PC-3 (cell line): ENCODE measurements at regions not wholly inside any gene's neighbourhood (a gene's known extent, or its start where the extent isn't known, plus 50 kb on each side); places are given as distances from the start of the nearest gene placed in this dataset.

Experiments used
- ATAC-seq: fragments of 200-7000 bp; cut with Tn5 transposase; 2 replicates; pipeline ENCODE4 v1.9.1; 2020; ENCODE audit warnings: mild to moderate bottlenecking, moderate library complexity
- BruUV-seq: library from RNA; stranded (reverse); fragments of 400-500 nt; replicated peaks from 2 replicates; lab custom pipeline; 2021; lab: Mats Ljungman, UMichigan
- CTCF ChIA-PET: fragments of 300-600 bp; sonication (Branson Sonifier 250); formaldehyde crosslinking; loops from one replicate; lab custom pipeline; 2022; ENCODE audit warnings: antibody characterized with exemption; lab: Charles Lee
- POLR2A ChIA-PET: fragments of 300-600 bp; sonication (Branson Sonifier 250); formaldehyde crosslinking; loops from one replicate; lab custom pipeline; 2022; ENCODE audit warnings: antibody characterized with exemption; ENCODE audit not compliant: unreplicated experiment; lab: Charles Lee
- DNase-seq: peaks from one replicate; pipeline ENCODE4 v3.0.0-alpha.2; 2015
- H2AFZ ChIP-seq: fragments of 300-600 bp; sonication (generic); 2 replicates; pipeline ENCODE4 v1.6.0; 2016; ENCODE audit warnings: antibody characterized with exemption, low read length
- H3F3A ChIP-seq: fragments of 300-600 bp; sonication (generic); one replicate; pipeline ENCODE4 v1.6.0; 2017; ENCODE audit warnings: antibody characterized with exemption, low read length, control low read depth, mild to moderate bottlenecking; ENCODE audit not compliant: unreplicated experiment
- H3K27ac ChIP-seq: fragments of 300-600 bp; sonication (generic); 2 replicates; pipeline ENCODE4 v1.5.1; 2016; ENCODE audit warnings: mild to moderate bottlenecking, low read length
- H3K27me3 ChIP-seq: fragments of 300-600 bp; sonication (generic); 2 replicates; pipeline ENCODE4 v1.6.1; 2016; ENCODE audit warnings: low read length, mixed read lengths
- H3K36me3 ChIP-seq: fragments of 300-600 bp; sonication (generic); 2 replicates; pipeline ENCODE4 v1.6.1; 2016; ENCODE audit warnings: low read depth, mixed run types, low read length, mixed read lengths
- H3K4me1 ChIP-seq: fragments of 300-600 bp; sonication (generic); 2 replicates; pipeline ENCODE4 v1.5.1; 2016; ENCODE audit warnings: low read length; ENCODE audit not compliant: insufficient read depth
- H3K4me2 ChIP-seq: fragments of 300-600 bp; sonication (generic); 2 replicates; pipeline ENCODE4 v1.6.0; 2016; ENCODE audit warnings: low read length
- H3K4me3 ChIP-seq: fragments of 300-600 bp; sonication (generic); 2 replicates; pipeline ENCODE4 v1.5.1; 2016; ENCODE audit warnings: mild to moderate bottlenecking, low read length, mixed read lengths
- H3K79me2 ChIP-seq: fragments of 300-600 bp; sonication (generic); 2 replicates; pipeline ENCODE4 v1.6.1; 2017; ENCODE audit warnings: low read length, mixed read lengths
- H3K9ac ChIP-seq: fragments of 300-600 bp; sonication (generic); 2 replicates; pipeline ENCODE4 v1.6.0; 2016; ENCODE audit warnings: mild to moderate bottlenecking, low read length
- H3K9me2 ChIP-seq: fragments of 300-600 bp; sonication (generic); replicated peaks from 2 replicates; pipeline ENCODE4 v1.6.1; 2016; ENCODE audit warnings: mixed run types, low read length, mixed read lengths
- H3K9me3 ChIP-seq: fragments of 300-600 bp; sonication (generic); 2 replicates; pipeline ENCODE4 v1.6.1; 2016; ENCODE audit warnings: low read length, mixed read lengths
- H4K20me1 ChIP-seq: fragments of 300-600 bp; sonication (generic); 2 replicates; pipeline ENCODE4 v1.6.1; 2016; ENCODE audit warnings: low read length, mixed read lengths
- EZH2 ChIP-seq: fragments of 300-600 bp; sonication (generic); IDR thresholded peaks from one replicate; pipeline ENCODE4 v1.6.1; 2017; ENCODE audit warnings: antibody characterized with exemption, mild to moderate bottlenecking, low read length; ENCODE audit not compliant: unreplicated experiment
- EZH2phosphoT487 ChIP-seq: fragments of 300-600 bp; sonication (generic); IDR thresholded peaks from 2 replicates; pipeline ENCODE4 v1.6.1; 2018; ENCODE audit warnings: mild to moderate bottlenecking, antibody characterized with exemption, low read length, borderline replicate concordance
- intact Hi-C: fragments of 100-400 bp; cut with micrococcal nuclease; formaldehyde crosslinking; loops from 2 replicates; pipeline ENCODE4 v1.9.0; 2023
- TF ChIP-seq, protein P1 (sequence below): fragments of 300-600 bp; sonication (generic); conservative IDR thresholded peaks from 2 replicates; pipeline ENCODE4 v1.5.1; 2017; ENCODE audit warnings: antibody characterized with exemption, low read depth, mild to moderate bottlenecking, low read length

DNA sequence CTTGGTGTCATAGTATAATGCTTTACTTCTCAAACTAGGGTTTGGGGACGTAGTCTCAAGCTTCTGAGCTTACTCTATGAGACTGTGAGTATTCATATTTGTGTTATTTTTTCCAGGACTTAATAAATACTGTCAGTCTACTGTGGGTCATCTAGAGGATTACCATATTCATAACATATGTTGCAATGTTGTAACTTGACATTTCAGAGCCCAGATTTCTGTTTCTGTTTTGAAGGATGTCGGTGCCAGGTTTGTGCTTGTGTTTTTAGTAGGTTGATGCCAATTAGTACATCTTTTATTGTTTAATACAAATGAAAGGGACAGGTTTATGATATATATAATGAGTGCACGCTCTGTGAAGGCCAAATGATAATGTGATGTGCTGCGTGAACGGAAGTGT, 69.6 kb downstream of the SPANXN4 start:
- H3K36me3 ChIP-seq: no peaks in the 10 kb centered on the region
- POLR2A ChIA-PET: no interaction called here
- H3K4me2 ChIP-seq: no peak overlapping the region
- H3K4me1 ChIP-seq: no peaks in the 10 kb centered on the region
- intact Hi-C loops: no loop called here
- no TSS peak for BruUV-seq
- no peaks in the 10 kb centered on the region for H3K9me3 ChIP-seq
- no peak overlapping the region for H2AFZ ChIP-seq
- H3K4me3 ChIP-seq: no peak overlapping the region
- H3F3A ChIP-seq: no peaks in the 10 kb centered on the region
- DNase-seq: no peak
- H3K9ac ChIP-seq: no peak overlapping the region
- H4K20me1 ChIP-seq: no peaks in the 10 kb centered on the region
- H3K27ac ChIP-seq: no peak overlapping the region
- TF ChIP-seq, protein P1, sequence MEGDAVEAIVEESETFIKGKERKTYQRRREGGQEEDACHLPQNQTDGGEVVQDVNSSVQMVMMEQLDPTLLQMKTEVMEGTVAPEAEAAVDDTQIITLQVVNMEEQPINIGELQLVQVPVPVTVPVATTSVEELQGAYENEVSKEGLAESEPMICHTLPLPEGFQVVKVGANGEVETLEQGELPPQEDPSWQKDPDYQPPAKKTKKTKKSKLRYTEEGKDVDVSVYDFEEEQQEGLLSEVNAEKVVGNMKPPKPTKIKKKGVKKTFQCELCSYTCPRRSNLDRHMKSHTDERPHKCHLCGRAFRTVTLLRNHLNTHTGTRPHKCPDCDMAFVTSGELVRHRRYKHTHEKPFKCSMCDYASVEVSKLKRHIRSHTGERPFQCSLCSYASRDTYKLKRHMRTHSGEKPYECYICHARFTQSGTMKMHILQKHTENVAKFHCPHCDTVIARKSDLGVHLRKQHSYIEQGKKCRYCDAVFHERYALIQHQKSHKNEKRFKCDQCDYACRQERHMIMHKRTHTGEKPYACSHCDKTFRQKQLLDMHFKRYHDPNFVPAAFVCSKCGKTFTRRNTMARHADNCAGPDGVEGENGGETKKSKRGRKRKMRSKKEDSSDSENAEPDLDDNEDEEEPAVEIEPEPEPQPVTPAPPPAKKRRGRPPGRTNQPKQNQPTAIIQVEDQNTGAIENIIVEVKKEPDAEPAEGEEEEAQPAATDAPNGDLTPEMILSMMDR: no peak
- TF ChIP-seq EZH2phosphoT487: no peak
- no peak for TF ChIP-seq EZH2
- no peaks in the 10 kb centered on the region for H3K9me2 ChIP-seq
- CTCF ChIA-PET: no interaction called here
- H3K79me2 ChIP-seq: no peaks in the 10 kb centered on the region
- H3K27me3 ChIP-seq: no peaks in the 10 kb centered on the region
- ATAC-seq: no peak

DNA sequence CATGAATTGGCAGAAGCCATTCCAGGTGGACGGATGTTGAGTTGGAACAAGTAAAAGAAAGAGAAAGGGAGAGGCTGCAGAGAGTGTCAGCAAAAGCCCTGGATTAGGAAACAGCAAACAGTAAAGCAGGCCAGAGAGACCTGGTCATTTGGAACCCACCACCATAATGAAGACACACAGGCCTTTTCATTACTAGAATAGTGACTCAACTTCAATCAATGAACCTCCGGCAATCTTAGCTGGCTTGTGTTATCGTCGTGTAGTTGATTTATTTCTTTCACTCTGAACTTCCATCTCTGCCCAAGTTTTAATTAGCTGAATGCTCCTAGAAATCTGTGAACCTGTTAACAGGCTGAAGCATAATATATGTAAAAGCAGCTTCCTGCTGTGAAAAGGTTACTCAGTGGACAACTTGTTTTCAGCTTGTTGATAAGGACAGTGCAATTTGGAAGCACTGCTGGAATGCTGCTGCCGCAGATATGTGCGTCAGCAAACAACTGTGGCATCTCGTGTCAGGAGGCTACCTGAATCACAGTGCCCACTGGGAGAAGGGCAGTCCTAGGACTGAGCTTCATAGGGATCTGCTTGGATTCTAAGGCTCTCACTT, 68.8 kb downstream of the SPANXN4 start:
- Histone ChIP-seq H3K9me3 (no peaks in the 10 kb centered on the region), H3K4me3 (no peak overlapping the region), H3K79me2 (no peaks in the 10 kb centered on the region), H3K36me3 (no peaks in the 10 kb centered on the region), H3F3A (no peaks in the 10 kb centered on the region), H3K4me2 (no peak overlapping the region), H4K20me1 (no peaks in the 10 kb centered on the region), H3K9me2 (no peaks in the 10 kb centered on the region), H2AFZ (no peak overlapping the region), H3K9ac (no peak overlapping the region), H3K27me3 (no peaks in the 10 kb centered on the region), H3K4me1 (no peaks in the 10 kb centered on the region), H3K27ac (no peak overlapping the region)
- CTCF ChIA-PET: no interaction called here
- no peak for DNase-seq
- ATAC-seq: no peak
- no TSS peak for BruUV-seq
- POLR2A ChIA-PET: no interaction called here
- intact Hi-C loops: no loop called here
- TF ChIP-seq EZH2phosphoT487 (no peak), EZH2 (no peak)
- TF ChIP-seq, protein P1: no peak
